ENCODE measurements at regions not wholly inside any gene's neighbourhood (a gene's known extent, or its start where the extent isn't known, plus 50 kb on each side); places are given as distances from the start of the nearest gene placed in this dataset.

DNA sequence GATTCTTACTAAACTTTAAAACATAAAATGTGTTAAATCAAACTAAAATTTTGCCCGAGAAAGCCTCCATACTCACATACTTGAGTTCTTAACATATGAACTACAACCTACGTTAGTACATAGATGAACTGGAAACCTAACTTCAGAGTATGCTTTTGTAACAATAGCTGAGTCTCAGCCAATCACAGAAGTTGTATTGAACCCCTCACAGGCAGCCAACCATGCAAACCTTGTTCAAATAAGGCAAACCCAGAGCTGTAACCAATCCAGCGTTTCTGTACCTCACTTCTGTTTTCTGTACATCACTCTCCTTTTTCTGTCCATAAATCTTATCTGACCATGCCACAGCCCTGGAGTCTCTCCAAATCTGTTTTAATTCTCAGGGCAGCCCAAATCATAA is 157.3 kb upstream of the COL1A2 start:
- H3K27me3 ChIP-seq (ENCODE audit: low read length), result no peaks in the 10 kb centered on the region
- H3K79me2 ChIP-seq (ENCODE audit: low read length), result no peaks in the 10 kb centered on the region
- H3K9ac ChIP-seq (ENCODE audit: low read length), result no peak overlapping the region
- no peaks in the 10 kb centered on the region for H4K20me1 ChIP-seq (ENCODE audit: low read length)
- ChIA-PET POLR2A (ENCODE audit: unreplicated experiment) (interaction anchor here (0.6 kb wide), 1 partner anchor 436 kb away, joined by 4 read pairs; no protein-coding TSS in a partner anchor), CTCF (no interaction called here)
- no peaks in the 10 kb centered on the region for H3K36me3 ChIP-seq (ENCODE audit: low read depth, low read length)
- ATAC-seq, result no peak
- no peaks in the 10 kb centered on the region for H3F3A ChIP-seq (ENCODE audit: low read length, unreplicated experiment)
- no TSS peak for BruUV-seq (replicated peaks)
- TF ChIP-seq EZH2phosphoT487 (IDR thresholded peaks at IDR 0.05; ENCODE audit: borderline replicate concordance, low read length) (no peak), EZH2 (IDR thresholded peaks at IDR 0.05; ENCODE audit: low read length, unreplicated experiment) (no peak)
- TF ChIP-seq, protein P1, sequence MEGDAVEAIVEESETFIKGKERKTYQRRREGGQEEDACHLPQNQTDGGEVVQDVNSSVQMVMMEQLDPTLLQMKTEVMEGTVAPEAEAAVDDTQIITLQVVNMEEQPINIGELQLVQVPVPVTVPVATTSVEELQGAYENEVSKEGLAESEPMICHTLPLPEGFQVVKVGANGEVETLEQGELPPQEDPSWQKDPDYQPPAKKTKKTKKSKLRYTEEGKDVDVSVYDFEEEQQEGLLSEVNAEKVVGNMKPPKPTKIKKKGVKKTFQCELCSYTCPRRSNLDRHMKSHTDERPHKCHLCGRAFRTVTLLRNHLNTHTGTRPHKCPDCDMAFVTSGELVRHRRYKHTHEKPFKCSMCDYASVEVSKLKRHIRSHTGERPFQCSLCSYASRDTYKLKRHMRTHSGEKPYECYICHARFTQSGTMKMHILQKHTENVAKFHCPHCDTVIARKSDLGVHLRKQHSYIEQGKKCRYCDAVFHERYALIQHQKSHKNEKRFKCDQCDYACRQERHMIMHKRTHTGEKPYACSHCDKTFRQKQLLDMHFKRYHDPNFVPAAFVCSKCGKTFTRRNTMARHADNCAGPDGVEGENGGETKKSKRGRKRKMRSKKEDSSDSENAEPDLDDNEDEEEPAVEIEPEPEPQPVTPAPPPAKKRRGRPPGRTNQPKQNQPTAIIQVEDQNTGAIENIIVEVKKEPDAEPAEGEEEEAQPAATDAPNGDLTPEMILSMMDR (conservative IDR thresholded peaks at IDR 0.05; ENCODE audit: low read depth, low read length), result no peak
- no peak overlapping the region for H3K4me3 ChIP-seq (ENCODE audit: low read length)
- H3K9me2 ChIP-seq (replicated peaks; ENCODE audit: low read length), result no peaks in the 10 kb centered on the region
- no peaks in the 10 kb centered on the region for H3K9me3 ChIP-seq (ENCODE audit: low read length)
- DNase-seq, result no peak
- H3K4me1 ChIP-seq (ENCODE audit: insufficient read depth, low read length), result no peaks in the 10 kb centered on the region
- no peak overlapping the region for H3K4me2 ChIP-seq (ENCODE audit: low read length)
- H3K27ac ChIP-seq (ENCODE audit: low read length), result no peak overlapping the region
- no peak overlapping the region for H2AFZ ChIP-seq (ENCODE audit: low read length)
- intact Hi-C loops (cut with micrococcal nuclease), result no loop called here

DNA sequence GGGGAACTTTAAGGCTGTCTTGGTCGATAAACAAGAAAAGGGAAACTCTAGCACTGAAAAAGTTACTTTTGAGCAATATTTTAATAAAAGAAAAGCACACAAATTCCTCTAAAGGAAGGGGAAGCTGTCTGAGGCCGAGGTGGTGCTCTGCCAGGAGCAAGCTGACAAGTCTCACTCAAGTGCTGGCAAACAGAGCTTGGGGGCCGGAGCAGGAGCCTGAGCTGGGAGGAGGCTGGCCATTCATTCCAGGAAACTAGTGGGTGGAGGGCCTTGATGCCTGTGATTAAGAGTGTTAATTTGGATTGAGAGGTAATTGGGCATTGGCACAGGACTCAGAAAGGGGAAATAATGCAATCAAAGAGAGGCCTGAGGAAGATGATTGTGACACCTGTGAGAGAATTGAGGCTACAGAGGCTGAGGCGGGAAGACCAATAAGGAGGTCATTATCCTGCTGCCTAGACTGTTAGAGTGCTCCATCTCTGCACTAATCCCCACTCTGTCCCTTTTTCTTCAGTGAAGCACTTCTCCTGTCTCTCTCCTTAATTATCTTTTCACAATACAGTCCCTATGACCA is 154.9 kb upstream of the COL1A2 start:
- Histone ChIP-seq H3K9ac (ENCODE audit: low read length) (no peak overlapping the region), H3K4me1 (ENCODE audit: insufficient read depth, low read length) (peaks cover 3% of the 10 kb centered on the region), H3K27me3 (ENCODE audit: low read length) (no peaks in the 10 kb centered on the region), H3K36me3 (ENCODE audit: low read depth, low read length) (no peaks in the 10 kb centered on the region), H3F3A (ENCODE audit: low read length, unreplicated experiment) (no peaks in the 10 kb centered on the region), H3K9me2 (replicated peaks; ENCODE audit: low read length) (no peaks in the 10 kb centered on the region), H3K4me2 (ENCODE audit: low read length) (no peak overlapping the region), H3K79me2 (ENCODE audit: low read length) (no peaks in the 10 kb centered on the region), H3K4me3 (ENCODE audit: low read length) (no peak overlapping the region), H3K9me3 (ENCODE audit: low read length) (no peaks in the 10 kb centered on the region), H4K20me1 (ENCODE audit: low read length) (no peaks in the 10 kb centered on the region), H3K27ac (ENCODE audit: low read length) (no peak overlapping the region), H2AFZ (ENCODE audit: low read length) (no peak overlapping the region)
- DNase-seq, result no peak
- intact Hi-C loops (cut with micrococcal nuclease), result loop anchor here (10.0 kb wide), 1 partner anchor 55 kb away; no protein-coding TSS in a partner anchor
- BruUV-seq (replicated peaks), result no TSS peak
- ATAC-seq, result no peak
- ChIA-PET CTCF (no interaction called here), POLR2A (ENCODE audit: unreplicated experiment) (no interaction called here)
- no peak for TF ChIP-seq EZH2phosphoT487 (IDR thresholded peaks at IDR 0.05; ENCODE audit: borderline replicate concordance, low read length)
- TF ChIP-seq EZH2 (IDR thresholded peaks at IDR 0.05; ENCODE audit: low read length, unreplicated experiment), result no peak
- TF ChIP-seq, protein P1 (conservative IDR thresholded peaks at IDR 0.05; ENCODE audit: low read depth, low read length), result no peak

DNA sequence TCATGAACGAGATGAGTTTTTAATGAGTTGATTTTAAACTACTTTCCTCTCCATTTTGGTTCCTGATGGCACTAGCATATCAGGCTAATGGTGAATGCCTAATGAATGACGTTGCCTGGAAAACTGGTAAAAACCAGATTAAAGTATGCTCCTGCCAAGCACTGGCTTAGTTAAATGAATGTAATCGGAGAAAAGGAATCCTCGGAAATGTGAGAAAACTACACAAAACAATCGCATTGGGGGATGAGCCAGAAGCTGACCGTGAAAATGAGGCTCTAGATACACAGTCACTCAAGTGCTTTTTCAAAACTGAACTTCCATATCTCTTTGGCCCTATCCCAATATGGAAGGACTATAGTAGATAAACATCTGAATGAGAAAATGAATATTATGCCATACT is 153.8 kb upstream of the COL1A2 start:
- BruUV-seq (replicated peaks), result no TSS peak
- Histone ChIP-seq H3K79me2 (ENCODE audit: low read length) (no peaks in the 10 kb centered on the region), H3K36me3 (ENCODE audit: low read depth, low read length) (no peaks in the 10 kb centered on the region), H4K20me1 (ENCODE audit: low read length) (no peaks in the 10 kb centered on the region), H3K9me2 (replicated peaks; ENCODE audit: low read length) (no peaks in the 10 kb centered on the region), H3K4me2 (ENCODE audit: low read length) (no peak overlapping the region), H3K27me3 (ENCODE audit: low read length) (no peaks in the 10 kb centered on the region), H2AFZ (ENCODE audit: low read length) (no peak overlapping the region), H3K9ac (ENCODE audit: low read length) (no peak overlapping the region), H3K9me3 (ENCODE audit: low read length) (no peaks in the 10 kb centered on the region), H3K4me3 (ENCODE audit: low read length) (no peak overlapping the region), H3F3A (ENCODE audit: low read length, unreplicated experiment) (no peaks in the 10 kb centered on the region), H3K4me1 (ENCODE audit: insufficient read depth, low read length) (peaks cover 9% of the 10 kb centered on the region), H3K27ac (ENCODE audit: low read length) (no peak overlapping the region)
- CTCF ChIA-PET, result no interaction called here
- TF ChIP-seq, protein P1 (conservative IDR thresholded peaks at IDR 0.05; ENCODE audit: low read depth, low read length), result no peak
- TF ChIP-seq EZH2 (IDR thresholded peaks at IDR 0.05; ENCODE audit: low read length, unreplicated experiment), result no peak
- ATAC-seq (no peak), DNase-seq (no peak)
- POLR2A ChIA-PET (ENCODE audit: unreplicated experiment), result no interaction called here
- intact Hi-C loops (cut with micrococcal nuclease), result loop anchor here (10.0 kb wide), 1 partner anchor 56 kb away; no protein-coding TSS in a partner anchor
